Muscle of arm (tissue), 1 donor: ENCODE measurements at regions not wholly inside any gene's neighbourhood (a gene's known extent, or its start where the extent isn't known, plus 50 kb on each side); places are given as distances from the start of the nearest gene placed in this dataset.
A peak's percentile ranks its signal among the peaks of the same experiment; 100 is the strongest.
"Not testable (repeated sequence)": the region's sequence is repeated elsewhere in the genome, so short reads cannot be mapped to it uniquely, and the experiment has no call there.

Experiments used
- DNase-seq: peaks from one replicate; pipeline ENCODE4 v3.0.0-alpha.2; 2013

DNA sequence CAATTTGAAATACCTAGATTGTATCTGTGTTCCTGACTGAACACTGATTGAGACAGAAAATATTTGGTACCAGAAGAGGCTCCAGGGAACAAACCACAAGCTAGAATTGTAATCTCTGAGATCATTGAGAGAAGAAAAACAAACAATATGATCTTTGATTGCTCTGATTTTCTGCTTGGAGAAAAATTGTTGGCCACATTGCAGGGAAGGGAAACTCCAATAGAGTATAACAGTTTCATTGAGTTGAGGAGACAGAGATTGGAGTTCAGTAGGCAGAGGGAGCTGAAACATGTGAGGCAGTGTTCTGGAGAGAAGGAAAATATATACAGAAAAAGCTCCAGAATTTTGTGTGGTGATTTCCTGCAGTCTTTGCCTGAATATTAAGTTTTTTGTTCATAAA, 158.2 kb downstream of the C4orf33 start:
- no peak for DNase-seq

- DNase-seq: no peak
Measured at GRCh38 chr4:129254526-129254925, 158.6 kb downstream of the C4orf33 start.

- no peak for DNase-seq
Measured at GRCh38 chr4:129261584-129261983, 165.6 kb downstream of the C4orf33 start.

GRCh38 chr4:129264008-129264657, 168.2 kb downstream of the C4orf33 start:
- DNase-seq: no peak

- DNase-seq: no peak
Measured at GRCh38 chr4:129278868-129279267, 182.9 kb downstream of the C4orf33 start.

GRCh38 chr4:129282293-129282692, 186.3 kb downstream of the C4orf33 start:
- DNase-seq: no peak

GRCh38 chr4:129292194-129292593, 196.2 kb downstream of the C4orf33 start:
- not testable (repeated sequence) for DNase-seq

- DNase-seq: no peak
Measured at GRCh38 chr4:129314781-129315180, 218.8 kb downstream of the C4orf33 start.

- DNase-seq: no peak
Measured at GRCh38 chr4:129322920-129323319, 227.0 kb downstream of the C4orf33 start.

GRCh38 chr4:129323658-129324057, 227.7 kb downstream of the C4orf33 start:
- DNase-seq: no peak

DNA sequence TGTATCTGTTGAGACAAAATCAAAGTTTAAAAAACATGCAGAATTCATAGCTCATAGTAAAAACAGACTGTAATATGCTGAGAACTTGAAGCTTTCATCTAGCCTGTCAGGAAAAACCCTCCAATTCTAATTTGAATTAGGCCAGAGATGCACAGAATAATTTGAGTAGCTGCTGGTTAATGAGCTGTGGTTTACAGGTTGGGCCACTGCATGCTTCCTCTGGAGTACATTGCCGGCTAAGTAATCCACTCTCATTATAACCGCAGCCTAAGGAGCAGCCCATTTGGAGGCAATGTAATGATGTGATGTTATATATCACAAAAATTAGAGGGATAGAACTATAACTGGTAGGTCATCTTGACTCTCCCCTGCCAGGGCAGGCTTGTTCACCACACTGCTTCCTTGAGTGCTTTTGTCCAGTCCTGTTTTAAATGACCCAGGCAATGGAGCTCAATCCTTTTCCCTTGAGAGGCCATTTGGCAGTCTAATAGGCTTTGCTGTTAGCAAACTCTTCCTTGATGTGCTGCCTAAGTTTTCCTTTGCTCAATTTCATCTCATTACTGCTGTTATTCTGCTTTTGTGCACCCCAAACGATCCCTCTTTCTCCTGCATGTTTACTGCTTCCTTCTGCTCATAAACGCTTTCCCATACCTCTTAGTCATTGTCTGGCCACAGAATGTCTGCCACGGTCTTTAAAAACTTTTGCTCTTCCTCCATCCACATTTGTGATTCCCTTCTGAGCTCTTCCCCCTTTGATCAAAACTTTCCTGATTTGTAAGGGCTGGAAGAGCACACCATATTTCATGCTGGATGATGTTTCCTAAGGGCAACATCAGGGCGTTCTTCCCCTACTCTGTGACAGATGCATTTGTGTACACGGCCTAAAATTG, 230.9 kb downstream of the C4orf33 start:
- no peak for DNase-seq

- no peak for DNase-seq
Measured at GRCh38 chr4:129327637-129328036, 231.7 kb downstream of the C4orf33 start.

- no peak for DNase-seq
Measured at GRCh38 chr4:129328162-129328561, 232.2 kb downstream of the C4orf33 start.

GRCh38 chr4:129334136-129334535, 238.2 kb downstream of the C4orf33 start:
- DNase-seq: no peak

DNA sequence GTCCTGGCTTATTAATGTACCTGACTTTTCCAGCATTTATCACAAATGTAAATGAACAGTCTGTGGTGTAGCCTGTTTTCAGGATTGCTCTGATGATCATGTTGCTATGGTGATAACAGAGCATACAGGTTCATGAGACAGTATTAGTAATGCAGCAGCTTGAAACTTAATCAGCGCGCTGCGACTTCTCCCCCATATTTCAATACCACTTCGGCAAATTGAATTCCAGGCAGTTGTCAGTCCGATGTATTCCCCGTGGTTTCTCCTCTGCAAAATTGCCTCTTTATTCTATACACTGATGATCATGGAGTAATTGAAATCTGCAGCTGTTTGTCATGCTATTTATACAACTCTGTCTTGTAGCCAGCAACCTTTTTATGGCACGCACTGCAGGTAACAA, 239.3 kb downstream of the C4orf33 start:
- no peak for DNase-seq

DNA sequence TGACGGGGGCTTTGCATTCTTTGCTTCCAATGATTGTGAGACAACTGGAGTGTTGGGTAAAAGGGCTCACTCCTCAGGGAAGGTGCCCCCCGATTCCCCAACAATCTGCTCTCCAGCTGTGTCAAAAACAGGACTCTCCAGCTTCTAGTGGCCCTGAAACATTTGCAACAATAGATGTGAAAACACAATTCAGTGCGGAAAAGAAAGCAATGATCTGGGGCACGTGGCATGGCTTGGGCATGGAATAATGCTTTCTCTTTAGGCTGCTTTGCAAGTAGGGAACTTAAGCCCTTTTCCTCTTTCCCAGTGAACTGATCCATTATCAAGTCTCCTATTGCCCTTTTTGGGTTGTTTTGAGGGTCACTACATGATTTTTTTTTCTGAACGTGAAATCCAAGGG, 239.9 kb downstream of the C4orf33 start:
- no peak for DNase-seq

- DNase-seq: no peak
Measured at GRCh38 chr4:129336457-129337227, 240.7 kb downstream of the C4orf33 start.

DNA sequence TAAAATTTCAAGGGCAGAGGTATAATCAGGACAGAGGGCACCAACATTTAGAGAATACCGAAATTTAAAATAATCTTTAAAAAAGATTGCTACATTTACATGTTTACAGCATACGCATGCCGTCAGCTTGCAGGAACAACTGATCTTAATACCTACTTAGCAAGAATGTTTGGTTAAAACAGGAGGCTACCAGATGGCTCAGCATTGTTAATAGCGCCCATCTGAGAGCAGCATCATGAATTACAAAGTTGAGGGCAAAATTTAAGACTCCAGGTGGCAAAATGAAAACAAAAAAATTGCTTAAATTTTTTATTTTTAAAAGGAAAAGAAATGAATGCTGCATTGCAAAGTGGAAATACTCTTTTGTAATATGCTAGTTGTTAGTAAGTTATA, 241.3 kb downstream of the C4orf33 start:
- DNase-seq: no peak

GRCh38 chr4:129342819-129343408, 247.0 kb downstream of the C4orf33 start:
- DNase-seq: no peak

GRCh38 chr4:129344058-129344457, 248.1 kb downstream of the C4orf33 start:
- peak; percentile 66 for DNase-seq

DNA sequence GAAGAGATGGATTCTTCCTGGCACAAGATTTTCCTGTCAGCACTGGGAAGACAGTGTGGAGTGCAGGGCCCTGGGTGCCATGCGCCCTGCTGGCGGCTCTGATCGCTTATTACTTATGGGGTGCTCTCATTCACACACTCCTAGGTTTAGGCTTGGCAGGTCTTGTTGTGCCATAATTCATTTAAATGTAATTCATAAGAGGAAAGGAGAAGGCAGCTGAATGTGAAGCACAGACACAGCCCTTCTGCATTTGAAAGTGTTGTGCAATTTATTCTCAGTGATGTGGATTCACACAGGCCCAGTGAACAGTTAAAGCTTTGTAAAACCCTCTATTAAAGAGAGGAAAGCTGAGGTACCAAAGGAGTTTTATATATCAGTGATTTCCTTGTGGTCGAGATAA, 249.7 kb downstream of the C4orf33 start:
- DNase-seq: no peak

DNA sequence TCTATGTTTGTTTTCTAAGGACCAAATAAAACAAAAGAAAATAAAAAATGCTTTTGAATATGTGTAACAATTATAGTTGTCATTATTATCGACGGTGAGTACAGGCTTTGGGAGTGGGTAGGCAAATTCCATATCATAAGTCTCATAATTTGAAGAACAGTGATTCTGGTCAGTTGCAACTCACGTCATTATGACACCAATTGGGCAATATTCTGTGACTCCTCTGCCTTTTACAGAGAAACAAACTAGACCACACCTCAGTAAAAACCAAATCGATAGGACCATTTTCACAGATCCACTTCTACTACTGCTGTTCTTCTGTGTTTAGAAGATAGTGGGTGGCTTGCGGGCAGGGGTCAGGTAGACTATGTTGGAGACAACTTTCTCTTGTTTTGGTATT, 250.1 kb downstream of the C4orf33 start:
- DNase-seq: no peak
